ENCODE measurements at regions not wholly inside any gene's neighbourhood (a gene's known extent, or its start where the extent isn't known, plus 50 kb on each side); places are given as distances from the start of the nearest gene placed in this dataset.
"Not testable (repeated sequence)": the region's sequence is repeated elsewhere in the genome, so short reads cannot be mapped to it uniquely, and the experiment has no call there.

DNA sequence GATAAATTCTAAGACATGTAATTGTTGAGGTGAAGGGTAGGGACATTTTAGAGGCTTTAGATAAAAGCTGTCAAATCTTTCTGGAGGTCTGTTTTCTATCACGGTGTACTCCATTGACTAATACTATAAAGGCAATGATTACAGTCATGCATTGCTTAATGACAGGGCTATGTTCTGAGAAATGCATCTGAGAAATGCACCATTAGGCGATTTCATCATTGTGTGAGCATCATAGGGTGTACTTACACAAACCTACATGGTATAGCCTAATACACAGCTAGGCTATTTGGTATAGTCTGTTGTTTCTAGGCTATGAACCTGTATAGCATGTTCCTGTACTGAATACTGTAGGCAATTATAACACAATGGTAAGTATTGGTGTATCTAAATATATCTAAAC, 71.3 kb upstream of the FYN start:
- H3K36me3 ChIP-seq (ENCODE audit: control insufficient read depth, insufficient read depth, low read length) = no peaks in the 10 kb centered on the region
- no peak for DNase-seq
- no peak overlapping the region for H3K27ac Mint-ChIP-seq
- no peak overlapping the region for H3K4me3 ChIP-seq (ENCODE audit: low read length)
- no peaks in the 10 kb centered on the region for H3K27me3 Mint-ChIP-seq (ENCODE audit: insufficient read depth)
- no peak overlapping the region for H3K9ac ChIP-seq (ENCODE audit: extremely low read depth, low read length, poor library complexity, severe bottlenecking)
- peaks cover 6% of the 10 kb centered on the region for H3K4me1 Mint-ChIP-seq
- H3K9me3 ChIP-seq (ENCODE audit: control insufficient read depth, low read length) = peaks cover 10% of the 10 kb centered on the region
- H3K4me1 ChIP-seq (ENCODE audit: control insufficient read depth, insufficient read depth, low read length) = no peaks in the 10 kb centered on the region
- WGBS, 2 experiments (ENCODE audit: insufficient coverage in 1 of 2, insufficient read length in 1 of 2) = 92% methylated on average over 2 of the region's 2 CpGs
- no peak overlapping the region for H3K4me3 Mint-ChIP-seq
- H3K36me3 Mint-ChIP-seq (ENCODE audit: low read depth) = peaks cover 2% of the 10 kb centered on the region
- no peaks in the 10 kb centered on the region for H3K27me3 ChIP-seq (ENCODE audit: control insufficient read depth, insufficient read depth, low read length, poor library complexity, severe bottlenecking)
- H3K27ac ChIP-seq (ENCODE audit: low read depth, low read length) = no peak overlapping the region
- peaks cover 10% of the 10 kb centered on the region for H3K9me3 Mint-ChIP-seq
- TF ChIP-seq, protein P1, sequence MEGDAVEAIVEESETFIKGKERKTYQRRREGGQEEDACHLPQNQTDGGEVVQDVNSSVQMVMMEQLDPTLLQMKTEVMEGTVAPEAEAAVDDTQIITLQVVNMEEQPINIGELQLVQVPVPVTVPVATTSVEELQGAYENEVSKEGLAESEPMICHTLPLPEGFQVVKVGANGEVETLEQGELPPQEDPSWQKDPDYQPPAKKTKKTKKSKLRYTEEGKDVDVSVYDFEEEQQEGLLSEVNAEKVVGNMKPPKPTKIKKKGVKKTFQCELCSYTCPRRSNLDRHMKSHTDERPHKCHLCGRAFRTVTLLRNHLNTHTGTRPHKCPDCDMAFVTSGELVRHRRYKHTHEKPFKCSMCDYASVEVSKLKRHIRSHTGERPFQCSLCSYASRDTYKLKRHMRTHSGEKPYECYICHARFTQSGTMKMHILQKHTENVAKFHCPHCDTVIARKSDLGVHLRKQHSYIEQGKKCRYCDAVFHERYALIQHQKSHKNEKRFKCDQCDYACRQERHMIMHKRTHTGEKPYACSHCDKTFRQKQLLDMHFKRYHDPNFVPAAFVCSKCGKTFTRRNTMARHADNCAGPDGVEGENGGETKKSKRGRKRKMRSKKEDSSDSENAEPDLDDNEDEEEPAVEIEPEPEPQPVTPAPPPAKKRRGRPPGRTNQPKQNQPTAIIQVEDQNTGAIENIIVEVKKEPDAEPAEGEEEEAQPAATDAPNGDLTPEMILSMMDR (conservative IDR thresholded peaks at IDR 0.05) = no peak

DNA sequence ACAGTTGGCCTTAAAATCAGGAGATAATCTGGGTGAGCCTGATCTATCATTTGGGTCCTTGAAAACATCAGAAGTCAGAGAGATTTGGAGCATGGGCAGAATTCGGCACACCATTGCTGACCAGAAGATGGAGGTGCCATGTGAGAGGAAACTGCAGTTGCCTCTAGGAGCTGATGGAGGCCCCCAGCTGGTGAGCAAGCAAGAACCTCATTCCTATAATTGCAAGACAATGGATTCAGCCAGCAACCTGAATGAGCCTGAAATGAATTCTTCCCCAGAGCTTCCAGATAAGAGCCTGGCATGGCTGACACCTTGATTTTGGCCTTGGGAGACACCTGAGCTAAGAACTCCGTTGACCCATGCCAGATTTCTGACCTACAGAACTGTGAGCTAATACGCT, 76.3 kb upstream of the FYN start:
- Histone ChIP-seq H3K36me3 (ENCODE audit: control insufficient read depth, insufficient read depth, low read length) (no peaks in the 10 kb centered on the region), H3K27ac (ENCODE audit: low read depth, low read length) (no peak overlapping the region), H3K27me3 (ENCODE audit: control insufficient read depth, insufficient read depth, low read length, poor library complexity, severe bottlenecking) (no peaks in the 10 kb centered on the region), H3K9ac (ENCODE audit: extremely low read depth, low read length, poor library complexity, severe bottlenecking) (no peak overlapping the region), H3K4me3 (ENCODE audit: low read length) (no peak overlapping the region), H3K9me3 (ENCODE audit: control insufficient read depth, low read length) (no peaks in the 10 kb centered on the region), H3K4me1 (ENCODE audit: control insufficient read depth, insufficient read depth, low read length) (peaks cover 3% of the 10 kb centered on the region)
- no peak overlapping the region for H3K4me3 Mint-ChIP-seq
- TF ChIP-seq, protein P1 (conservative IDR thresholded peaks at IDR 0.05) = peak; percentile 44
- peak; percentile 77 for DNase-seq
- whole genome bisulfite sequencing, 2 experiments (ENCODE audit: insufficient coverage in 1 of 2, insufficient read length in 1 of 2) = 80 to 90% methylated on average over 3 of the region's 3 CpGs
- H3K27me3 Mint-ChIP-seq (ENCODE audit: insufficient read depth) = no peaks in the 10 kb centered on the region
- no peaks in the 10 kb centered on the region for H3K9me3 Mint-ChIP-seq
- peaks cover 24% of the 10 kb centered on the region for H3K4me1 Mint-ChIP-seq
- no peaks in the 10 kb centered on the region for H3K36me3 Mint-ChIP-seq (ENCODE audit: low read depth)
- H3K27ac Mint-ChIP-seq = no peak overlapping the region

DNA sequence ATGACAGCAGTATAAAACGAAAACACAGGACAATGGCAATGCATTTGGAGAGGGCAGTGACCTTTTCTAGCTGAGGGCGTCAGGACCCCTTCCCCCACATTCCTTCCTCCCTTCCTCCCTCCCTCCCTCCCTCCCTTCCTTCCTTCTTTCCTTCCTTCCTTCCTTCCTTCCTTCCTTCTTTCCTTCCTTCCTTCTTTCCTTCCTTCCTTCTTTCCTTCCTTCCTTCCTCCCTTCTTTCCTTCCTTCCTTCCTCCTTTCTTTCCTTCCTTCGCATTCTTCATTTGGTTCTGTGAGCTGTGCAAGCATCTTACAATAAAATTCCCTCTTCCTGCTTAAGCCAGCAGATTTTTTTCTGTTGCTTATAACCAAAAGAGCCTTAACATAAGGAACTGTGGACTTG, 76.7 kb upstream of the FYN start:
- not testable (repeated sequence) for H3K27ac ChIP-seq (ENCODE audit: low read depth, low read length); H3K9me3 Mint-ChIP-seq; H3K27ac Mint-ChIP-seq; H3K36me3 ChIP-seq (ENCODE audit: control insufficient read depth, insufficient read depth, low read length); H3K27me3 Mint-ChIP-seq (ENCODE audit: insufficient read depth); H3K9ac ChIP-seq (ENCODE audit: extremely low read depth, low read length, poor library complexity, severe bottlenecking); H3K4me1 ChIP-seq (ENCODE audit: control insufficient read depth, insufficient read depth, low read length); H3K4me3 Mint-ChIP-seq; H3K36me3 Mint-ChIP-seq (ENCODE audit: low read depth); H3K27me3 ChIP-seq (ENCODE audit: control insufficient read depth, insufficient read depth, low read length, poor library complexity, severe bottlenecking); H3K4me3 ChIP-seq (ENCODE audit: low read length); H3K9me3 ChIP-seq (ENCODE audit: control insufficient read depth, low read length); DNase-seq
- WGBS, 2 experiments (ENCODE audit: insufficient coverage in 1 of 2, insufficient read length in 1 of 2) = 88 to 90% methylated on average over 2 to 3 of the region's 3 CpGs
- H3K4me1 Mint-ChIP-seq = peaks cover 24% of the 10 kb centered on the region

Measured in endodermal cell (in vitro differentiated cells).